A549 (cell line): ENCODE measurements at regions not wholly inside any gene's neighbourhood (a gene's known extent, or its start where the extent isn't known, plus 50 kb on each side); places are given as distances from the start of the nearest gene placed in this dataset.

Experiments
- ATOH8 ChIP-seq: fragments of 250-450 bp; sonication (Bioruptor Pico); IDR thresholded peaks from 2 replicates; pipeline ENCODE4 v1.5.0; 2020; ENCODE audit warnings: low read depth, mild to moderate bottlenecking, moderate library complexity
- BHLHE40 ChIP-seq: IDR thresholded peaks from 2 replicates; pipeline ENCODE4 v1.6.1; 2012; ENCODE audit warnings: low read depth, low read length, inconsistent platforms
- CHD2 ChIP-seq: fragments of 150-350 bp; IDR thresholded peaks from 2 replicates; pipeline ENCODE4 v1.6.1; 2014; ENCODE audit warnings: low read length; ENCODE audit not compliant: partially characterized antibody
- JUNB ChIP-seq: fragments of >200 bp; sonication (Bioruptor Twin); formaldehyde crosslinking; IDR thresholded peaks from 2 replicates; pipeline ENCODE4 v1.6.1; 2016
- KDM1A ChIP-seq: fragments of 200-600 bp; sonication (generic); IDR thresholded peaks from 2 replicates; pipeline ENCODE4 v1.6.1; 2016; ENCODE audit warnings: low read depth, mild to moderate bottlenecking
- MAFK ChIP-seq: fragments of 450-650 bp; IDR thresholded peaks from 2 replicates; pipeline ENCODE4 v1.6.1; 2014; ENCODE audit not compliant: partially characterized antibody
- MAX ChIP-seq: IDR thresholded peaks from 2 replicates; pipeline ENCODE4 v1.6.1; 2012
- POLR2A ChIP-seq: IDR thresholded peaks from 2 replicates; pipeline ENCODE4 v1.6.1; 2012; ENCODE audit warnings: mild to moderate bottlenecking, low read length
- RCOR1 ChIP-seq: fragments of 150-350 bp; IDR thresholded peaks from 2 replicates; pipeline ENCODE4 v1.6.1; 2014; ENCODE audit warnings: antibody characterized with exemption, low read length, low read depth
- RFX5 ChIP-seq: fragments of 450-650 bp; IDR thresholded peaks from 2 replicates; pipeline ENCODE4 v1.7.1; 2014; ENCODE audit warnings: antibody characterized with exemption, mild to moderate bottlenecking, moderate library complexity
- SREBF2 ChIP-seq: fragments of 450-650 bp; IDR thresholded peaks from 2 replicates; pipeline ENCODE4 v1.6.1; 2014; ENCODE audit warnings: mild to moderate bottlenecking, moderate library complexity
- ZSCAN20 ChIP-seq: fragments of 250-450 bp; sonication (Bioruptor Pico); IDR thresholded peaks from 2 replicates; pipeline ENCODE4 v1.8.0; 2022; ENCODE audit warnings: mild to moderate bottlenecking, moderate library complexity
- TF ChIP-seq, protein P1 (sequence below): fragments of >200 bp; sonication (Bioruptor Twin); formaldehyde crosslinking; IDR thresholded peaks from 3 replicates; pipeline ENCODE4 v1.5.1; 2016

DNA sequence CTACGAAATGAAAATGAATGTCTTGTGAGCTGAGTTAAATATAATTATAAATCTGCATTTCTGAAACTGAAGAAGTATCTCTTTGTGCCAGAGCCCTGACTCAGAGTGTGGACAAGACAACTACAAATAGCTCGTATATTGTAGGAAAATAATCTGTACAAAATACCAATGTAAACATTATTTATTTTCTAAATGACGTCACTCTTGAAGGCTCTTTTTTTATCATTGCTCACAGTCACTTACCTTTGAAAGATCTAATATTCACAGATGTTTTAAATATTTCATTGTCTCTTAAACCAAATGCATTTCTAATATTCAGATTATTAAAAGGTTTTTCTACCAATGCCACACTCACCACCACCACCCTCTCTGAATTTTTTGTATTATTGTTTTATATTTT is 226.1 kb downstream of the SLCO4C1 start:
- TF ChIP-seq POLR2A: no peak
- TF ChIP-seq, protein P1, sequence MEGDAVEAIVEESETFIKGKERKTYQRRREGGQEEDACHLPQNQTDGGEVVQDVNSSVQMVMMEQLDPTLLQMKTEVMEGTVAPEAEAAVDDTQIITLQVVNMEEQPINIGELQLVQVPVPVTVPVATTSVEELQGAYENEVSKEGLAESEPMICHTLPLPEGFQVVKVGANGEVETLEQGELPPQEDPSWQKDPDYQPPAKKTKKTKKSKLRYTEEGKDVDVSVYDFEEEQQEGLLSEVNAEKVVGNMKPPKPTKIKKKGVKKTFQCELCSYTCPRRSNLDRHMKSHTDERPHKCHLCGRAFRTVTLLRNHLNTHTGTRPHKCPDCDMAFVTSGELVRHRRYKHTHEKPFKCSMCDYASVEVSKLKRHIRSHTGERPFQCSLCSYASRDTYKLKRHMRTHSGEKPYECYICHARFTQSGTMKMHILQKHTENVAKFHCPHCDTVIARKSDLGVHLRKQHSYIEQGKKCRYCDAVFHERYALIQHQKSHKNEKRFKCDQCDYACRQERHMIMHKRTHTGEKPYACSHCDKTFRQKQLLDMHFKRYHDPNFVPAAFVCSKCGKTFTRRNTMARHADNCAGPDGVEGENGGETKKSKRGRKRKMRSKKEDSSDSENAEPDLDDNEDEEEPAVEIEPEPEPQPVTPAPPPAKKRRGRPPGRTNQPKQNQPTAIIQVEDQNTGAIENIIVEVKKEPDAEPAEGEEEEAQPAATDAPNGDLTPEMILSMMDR: no peak
- TF ChIP-seq JUNB: no peak
- TF ChIP-seq RCOR1: no peak
- no peak for TF ChIP-seq RFX5
- TF ChIP-seq CHD2: no peak
- no peak for TF ChIP-seq MAFK
- no peak for TF ChIP-seq ZSCAN20 (CRISPR knock-in tag)
- TF ChIP-seq KDM1A: no peak
- TF ChIP-seq ATOH8 (CRISPR knock-in tag): no peak
- TF ChIP-seq BHLHE40: no peak
- TF ChIP-seq MAX: no peak
- no peak for TF ChIP-seq SREBF2
